Stomach (tissue), 4 donors: ENCODE measurements at regions not wholly inside any gene's neighbourhood (a gene's known extent, or its start where the extent isn't known, plus 50 kb on each side); places are given as distances from the start of the nearest gene placed in this dataset.

Experiments
- EP300 ChIP-seq: sonication (generic); formaldehyde crosslinking; IDR thresholded peaks from one replicate; pipeline ENCODE4 v1.6.1; 2017; ENCODE audit warnings: antibody characterized with exemption
- POLR2A ChIP-seq, 4 donors: fragments of 450-650 bp; IDR thresholded peaks; one replicate each; pipeline ENCODE4 v1.6.1; 2016; ENCODE audit warnings: antibody characterized with exemption in 4 of 4, control low read depth in 2 of 4, mild to moderate bottlenecking in 1 of 4, moderate library complexity in 1 of 4
- POLR2AphosphoS5 ChIP-seq, 3 donors: sonication (generic); formaldehyde crosslinking; IDR thresholded peaks; one replicate each; pipeline ENCODE4 v1.6.1; 2016; ENCODE audit warnings: antibody characterized with exemption in 3 of 3
- TF ChIP-seq, protein P1 (sequence below), 7 experiments: fragments of 450-650 bp in 4 of 7; fragments of 200-600 bp in 3 of 7; sonication (generic) in 3 of 7; IDR thresholded peaks; one replicate each; pipeline ENCODE4 v1.5.1; 2016 to 2019; ENCODE audit warnings: antibody characterized with exemption in 7 of 7, control low read depth in 2 of 7, mild to moderate bottlenecking in 1 of 7

DNA sequence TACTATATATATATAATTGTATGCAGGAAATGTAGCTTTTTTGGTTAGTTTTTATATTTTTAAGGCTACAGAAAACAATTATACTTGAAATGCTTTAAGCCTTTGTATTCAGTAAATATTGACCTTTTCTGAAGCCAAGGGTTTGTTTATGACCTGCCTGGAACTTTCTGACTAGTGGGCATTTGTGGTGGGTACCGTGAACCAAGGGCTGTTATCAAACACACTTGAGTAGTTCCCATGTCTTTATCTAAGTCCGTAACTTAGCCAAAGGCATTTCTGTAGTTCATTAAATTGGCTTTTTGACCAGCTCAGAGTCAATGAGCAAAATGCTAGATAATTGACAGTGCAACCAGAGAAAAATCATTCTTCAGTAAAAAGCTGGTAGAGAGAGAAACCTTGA is 1444.2 kb upstream of the SLC10A2 start:
- TF ChIP-seq, protein P1, sequence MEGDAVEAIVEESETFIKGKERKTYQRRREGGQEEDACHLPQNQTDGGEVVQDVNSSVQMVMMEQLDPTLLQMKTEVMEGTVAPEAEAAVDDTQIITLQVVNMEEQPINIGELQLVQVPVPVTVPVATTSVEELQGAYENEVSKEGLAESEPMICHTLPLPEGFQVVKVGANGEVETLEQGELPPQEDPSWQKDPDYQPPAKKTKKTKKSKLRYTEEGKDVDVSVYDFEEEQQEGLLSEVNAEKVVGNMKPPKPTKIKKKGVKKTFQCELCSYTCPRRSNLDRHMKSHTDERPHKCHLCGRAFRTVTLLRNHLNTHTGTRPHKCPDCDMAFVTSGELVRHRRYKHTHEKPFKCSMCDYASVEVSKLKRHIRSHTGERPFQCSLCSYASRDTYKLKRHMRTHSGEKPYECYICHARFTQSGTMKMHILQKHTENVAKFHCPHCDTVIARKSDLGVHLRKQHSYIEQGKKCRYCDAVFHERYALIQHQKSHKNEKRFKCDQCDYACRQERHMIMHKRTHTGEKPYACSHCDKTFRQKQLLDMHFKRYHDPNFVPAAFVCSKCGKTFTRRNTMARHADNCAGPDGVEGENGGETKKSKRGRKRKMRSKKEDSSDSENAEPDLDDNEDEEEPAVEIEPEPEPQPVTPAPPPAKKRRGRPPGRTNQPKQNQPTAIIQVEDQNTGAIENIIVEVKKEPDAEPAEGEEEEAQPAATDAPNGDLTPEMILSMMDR (IDR thresholded peaks at IDR 0.05): no peak
- TF ChIP-seq POLR2A (IDR thresholded peaks at IDR 0.05): no peak
- no peak for TF ChIP-seq POLR2AphosphoS5 (IDR thresholded peaks at IDR 0.05)
- no peak for TF ChIP-seq EP300
